H1 (cell line): ENCODE measurements at regions not wholly inside any gene's neighbourhood (a gene's known extent, or its start where the extent isn't known, plus 50 kb on each side); places are given as distances from the start of the nearest gene placed in this dataset.
A peak's percentile ranks its signal among the peaks of the same experiment; 100 is the strongest.

Experiments
- CTCF ChIA-PET: fragments of 300-600 bp; sonication (Branson Sonifier 250); formaldehyde crosslinking; loops from one replicate; lab custom pipeline; 2021; ENCODE audit not compliant: partially characterized antibody; lab: Charles Lee
- POLR2A ChIA-PET: fragments of 300-600 bp; sonication (Branson Sonifier 250); formaldehyde crosslinking; loops from one replicate; lab custom pipeline; 2021; ENCODE audit warnings: inconsistent platforms; ENCODE audit not compliant: partially characterized antibody; lab: Charles Lee
- DNase-seq, 2 experiments: peaks; one replicate each; pipeline versions ENCODE4 v3.0.0 to v3.0.0-alpha.2; 2010 to 2022; ENCODE audit warnings: low spot score in 2 of 2, low read depth in 1 of 2, mixed read lengths in 1 of 2
- FAIRE-seq: peaks from 2 replicates; lab custom pipeline; 2011; peaks lifted over from hg19 to GRCh38; lab: Jason Lieb, UNC
- H2AFZ ChIP-seq: 2 replicates; pipeline ENCODE4 v1.8.1; 2012; ENCODE audit warnings: low read length, inconsistent platforms
- H2AK5ac ChIP-seq: 2 replicates; pipeline ENCODE4 v1.6.1; 2013; ENCODE audit warnings: low read depth, low read length
- H2BK120ac ChIP-seq: replicated peaks from 2 replicates; pipeline ENCODE3; 2013; ENCODE audit warnings: low read depth, low read length, inconsistent platforms
- H2BK12ac ChIP-seq: 2 replicates; pipeline ENCODE4 v1.6.1; 2013; ENCODE audit warnings: low read depth, low read length
- H2BK15ac ChIP-seq: 2 replicates; pipeline ENCODE4 v1.6.1; 2013; ENCODE audit warnings: low read length
- H2BK20ac ChIP-seq: 2 replicates; pipeline ENCODE4 v1.6.1; 2013; ENCODE audit warnings: low read length
- H2BK5ac ChIP-seq: 2 replicates; pipeline ENCODE4 v1.6.1; 2013; ENCODE audit warnings: low read depth, low read length
- H3K14ac ChIP-seq: 2 replicates; pipeline ENCODE4 v1.6.1; 2013; ENCODE audit warnings: inconsistent platforms; ENCODE audit not compliant: insufficient read length
- H3K18ac ChIP-seq: 2 replicates; pipeline ENCODE4 v1.6.1; 2013; ENCODE audit warnings: low read length; ENCODE audit errors: extremely low read depth
- H3K23ac ChIP-seq: 2 replicates; pipeline ENCODE4 v1.6.1; 2013; ENCODE audit warnings: inconsistent platforms; ENCODE audit not compliant: insufficient read length
- H3K23me2 ChIP-seq: 2 replicates; pipeline ENCODE4 v1.6.1; 2013; ENCODE audit warnings: low read depth, low read length
- H3K27ac ChIP-seq: 2 replicates; pipeline ENCODE4 v1.6.1; 2011; ENCODE audit warnings: low read depth, low read length, inconsistent platforms
- H3K27me3 ChIP-seq, 4 experiments: replicated peaks in 1 of 4; 1 replicate in 1 of 4; 2 replicates in 3 of 4; pipeline versions ENCODE4 v1.6.1 to v1.8.1; 2011 to 2013; ENCODE audit warnings: low read length in 3 of 4, mild to moderate bottlenecking in 3 of 4, inconsistent platforms in 2 of 4, mixed read lengths in 2 of 4, moderate library complexity in 1 of 4; ENCODE audit not compliant: control insufficient read depth in 3 of 4, insufficient read depth in 3 of 4; ENCODE audit errors: extremely low read depth in 1 of 4
- H3K36me3 ChIP-seq, 4 experiments: 2 replicates each; pipeline versions ENCODE4 v1.6.1 to v1.8.1; 2011 to 2013; ENCODE audit warnings: mild to moderate bottlenecking in 4 of 4, low read length in 3 of 4, moderate library complexity in 2 of 4, control low read depth in 1 of 4, inconsistent platforms in 1 of 4; ENCODE audit not compliant: insufficient read depth in 4 of 4, control insufficient read depth in 2 of 4
- H3K4ac ChIP-seq: replicated peaks from 2 replicates; pipeline ENCODE3; 2013; ENCODE audit warnings: low read length, low read depth, mixed read lengths, inconsistent platforms; ENCODE audit not compliant: insufficient read length
- H3K4me1 ChIP-seq, 4 experiments: replicated peaks in 1 of 4; 1 replicate in 1 of 4; 2 replicates in 3 of 4; pipeline versions ENCODE4 v1.6.1 to v1.8.1; 2011 to 2013; ENCODE audit warnings: low read length in 3 of 4, inconsistent platforms in 2 of 4, mixed read lengths in 1 of 4; ENCODE audit not compliant: insufficient read depth in 4 of 4, control insufficient read depth in 3 of 4
- H3K4me2 ChIP-seq, 2 experiments: 2 replicates each; pipeline versions ENCODE4 v1.6.1 to v1.8.1; 2011 to 2013; ENCODE audit warnings: low read depth in 2 of 2, low read length in 2 of 2, control low read depth in 1 of 2, inconsistent platforms in 1 of 2, mild to moderate bottlenecking in 1 of 2; ENCODE audit not compliant: insufficient read depth in 1 of 2
- H3K4me3 ChIP-seq, 4 experiments: fragments of 200-600, 300-600 bp in 1 of 4; sonication (generic), shearing (Covaris generic), sonication (Bioruptor Twin) in 1 of 4; 2 replicates each; pipeline versions ENCODE4 v1.5.1 to v1.8.1; 2011 to 2016; ENCODE audit warnings: low read length in 4 of 4, low read depth in 3 of 4, control low read depth in 2 of 4, inconsistent platforms in 2 of 4, mild to moderate bottlenecking in 2 of 4, mixed read lengths in 1 of 4, moderate library complexity in 1 of 4; ENCODE audit not compliant: insufficient read depth in 2 of 4; ENCODE audit errors: extremely low read depth in 1 of 4
- H3K56ac ChIP-seq: replicated peaks from 2 replicates; pipeline ENCODE3; 2013; ENCODE audit warnings: low read depth, mild to moderate bottlenecking, mixed read lengths, low read length, inconsistent platforms; ENCODE audit not compliant: insufficient read length
- H3K79me1 ChIP-seq: 2 replicates; pipeline ENCODE4 v1.6.1; 2013; ENCODE audit warnings: low read depth, low read length, control low read depth
- H3K79me2 ChIP-seq, 2 experiments: 2 replicates each; pipeline versions ENCODE4 v1.6.1 to v1.8.1; 2012 to 2013; ENCODE audit warnings: low read length in 2 of 2, mild to moderate bottlenecking in 2 of 2, inconsistent platforms in 1 of 2; ENCODE audit not compliant: insufficient read depth in 2 of 2, control insufficient read depth in 1 of 2
- H3K9ac ChIP-seq, 4 experiments: replicated peaks in 1 of 4; 1 replicate in 1 of 4; 2 replicates in 3 of 4; pipeline versions ENCODE4 v1.6.1 to v1.8.1; 2011 to 2013; ENCODE audit warnings: low read depth in 3 of 4, low read length in 3 of 4, control low read depth in 2 of 4, mild to moderate bottlenecking in 2 of 4, moderate library complexity in 2 of 4, inconsistent platforms in 1 of 4; ENCODE audit errors: extremely low read depth in 1 of 4
- H3K9me3 ChIP-seq, 2 experiments: 2 replicates each; pipeline versions ENCODE4 v1.6.1 to v1.8.1; 2012 to 2013; ENCODE audit warnings: mild to moderate bottlenecking in 2 of 2, moderate library complexity in 2 of 2, control low read depth in 1 of 2, inconsistent platforms in 1 of 2, low read depth in 1 of 2, low read length in 1 of 2, mixed read lengths in 1 of 2; ENCODE audit not compliant: insufficient read depth in 2 of 2
- H4K20me1 ChIP-seq, 2 experiments: replicated peaks in 1 of 2; 2 replicates each; pipeline versions ENCODE3 to v1.8.1; 2011 to 2013; ENCODE audit warnings: inconsistent platforms in 2 of 2, low read length in 2 of 2, mild to moderate bottlenecking in 1 of 2; ENCODE audit not compliant: insufficient read depth in 2 of 2, control insufficient read depth in 1 of 2
- H4K5ac ChIP-seq: 2 replicates; pipeline ENCODE4 v1.6.1; 2013; ENCODE audit warnings: low read length, low read depth, mixed read lengths, inconsistent platforms; ENCODE audit not compliant: insufficient read length
- H4K8ac ChIP-seq: 2 replicates; pipeline ENCODE4 v1.8.0; 2013; ENCODE audit warnings: mild to moderate bottlenecking, moderate library complexity, low read length, inconsistent platforms; ENCODE audit not compliant: insufficient read depth; ENCODE audit errors: extremely low read depth
- H4K91ac ChIP-seq: replicated peaks from 2 replicates; pipeline ENCODE3; 2013; ENCODE audit warnings: low read length, mixed read lengths, inconsistent platforms; ENCODE audit not compliant: insufficient read length
- ATF2 ChIP-seq: IDR thresholded peaks from 2 replicates; pipeline ENCODE4 v1.6.1; 2012; ENCODE audit warnings: low read length, inconsistent platforms
- CEBPB ChIP-seq: IDR thresholded peaks from 2 replicates; pipeline ENCODE4 v1.6.1; 2012; ENCODE audit warnings: low read depth, low read length
- CTBP2 ChIP-seq: IDR thresholded peaks from 2 replicates; pipeline ENCODE4 v1.7.0; 2011; ENCODE audit warnings: borderline replicate concordance, mild to moderate bottlenecking, moderate library complexity, mixed read lengths, low read length; ENCODE audit not compliant: insufficient read depth, insufficient read length
- GABPA ChIP-seq: IDR thresholded peaks from 2 replicates; pipeline ENCODE4 v1.6.1; 2011; ENCODE audit warnings: mild to moderate bottlenecking, low read length, moderate library complexity, borderline replicate concordance; ENCODE audit not compliant: insufficient read depth
- HDAC2 ChIP-seq, 2 experiments: fragments of 300-600 bp in 1 of 2; sonication (generic) in 1 of 2; IDR thresholded peaks; 2 replicates each; pipeline ENCODE4 v1.6.1; 2011 to 2012; ENCODE audit warnings: low read depth in 2 of 2, low read length in 2 of 2, mild to moderate bottlenecking in 2 of 2, moderate library complexity in 2 of 2, borderline replicate concordance in 1 of 2, inconsistent platforms in 1 of 2
- KDM4A ChIP-seq: IDR thresholded peaks from one replicate; pipeline ENCODE4 v1.7.1; 2012; ENCODE audit warnings: low read depth, mild to moderate bottlenecking, moderate library complexity, low read length, inconsistent platforms; ENCODE audit not compliant: severe bottlenecking
- RFX5 ChIP-seq: IDR thresholded peaks from 2 replicates; pipeline ENCODE4 v1.6.1; 2011; ENCODE audit warnings: low read depth, low read length, improper control_type of control experiment, borderline replicate concordance
- RNF2 ChIP-seq: fragments of 200-900, 300-1000 bp; sonication (generic); IDR thresholded peaks from 2 replicates; pipeline ENCODE4 v1.7.1; 2016; ENCODE audit warnings: borderline replicate concordance, low read depth, mild to moderate bottlenecking, antibody characterized with exemption, low read length; ENCODE audit not compliant: poor library complexity, severe bottlenecking; ENCODE audit errors: missing control alignments
- SIX5 ChIP-seq: IDR thresholded peaks from 2 replicates; pipeline ENCODE4 v1.6.1; 2011; ENCODE audit warnings: mild to moderate bottlenecking, low read depth, low read length
- SP1 ChIP-seq: IDR thresholded peaks from 2 replicates; pipeline ENCODE4 v1.6.1; 2011; ENCODE audit warnings: low read depth, low read length
- SP2 ChIP-seq: IDR thresholded peaks from 2 replicates; pipeline ENCODE4 v1.6.1; 2012; ENCODE audit warnings: mild to moderate bottlenecking, low read length, inconsistent platforms
- TBP ChIP-seq: IDR thresholded peaks from 2 replicates; pipeline ENCODE4 v1.6.1; 2011; ENCODE audit warnings: low read depth, low read length, improper control_type of control experiment
- YY1 ChIP-seq: IDR thresholded peaks from 2 replicates; pipeline ENCODE4 v1.6.1; 2011; ENCODE audit warnings: low read depth, mild to moderate bottlenecking, low read length
- WGBS, 2 experiments: shearing (Covaris generic) in 1 of 2; methylation state at CpG; one replicate each; pipeline versions ENCODE4 v1.1.6 to v1.1.7; 2013 to 2015; ENCODE audit warnings: low lambda C conversion rate in 2 of 2, mixed read lengths in 2 of 2, inconsistent platforms in 1 of 2, low coverage in 1 of 2, missing lambda C conversion rate in 1 of 2; ENCODE audit not compliant: insufficient replicate concordance in 2 of 2, insufficient coverage in 1 of 2, insufficient read length in 1 of 2; ENCODE audit errors: extremely low coverage in 1 of 2, missing lambda C conversion rate in 1 of 2; 5-methylcytosine and 5-hydroxymethylcytosine counted together

DNA sequence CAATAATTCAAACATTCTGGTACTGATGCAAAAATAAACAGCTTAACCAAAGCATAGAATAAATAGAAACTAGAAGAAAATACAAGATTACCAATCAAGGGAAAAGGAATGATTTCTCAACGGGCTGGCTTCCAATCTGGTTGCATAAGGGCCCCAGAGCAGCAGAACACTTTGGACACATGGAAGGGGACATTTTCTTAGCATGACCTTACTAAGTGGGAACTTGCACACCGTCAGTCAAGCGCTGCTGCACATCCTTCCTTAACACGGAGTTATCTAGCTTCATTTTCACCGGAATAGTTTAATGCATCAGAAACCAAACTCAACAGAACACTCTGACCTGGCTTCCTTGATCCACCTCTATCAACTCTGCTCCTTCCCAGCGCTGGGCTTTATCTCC, 388.5 kb downstream of the VPS13C start:
- Histone ChIP-seq H3K9me3 (no peaks in the 10 kb centered on the region), H2BK120ac (no peak overlapping the region), H3K4ac (no peak overlapping the region), H3K23me2 (peaks cover 2% of the 10 kb centered on the region), H4K8ac (no peak overlapping the region), H2BK20ac (no peak overlapping the region; the same call in 1 of the 2 replicates), H3K4me3 (no peak overlapping the region), H3K4me1 (no peaks in the 10 kb centered on the region), H2AFZ (0 out of 2 replicates have a peak overlapping the region, but pooled peaks have one; percentile 34), H3K9ac (no peak overlapping the region), H4K5ac (no peak overlapping the region), H3K18ac (no peak overlapping the region), H2BK12ac (no peak overlapping the region), H3K79me2 (no peaks in the 10 kb centered on the region), H2BK5ac (no peak overlapping the region), H3K27ac (no peak overlapping the region), H3K4me2 (no peak overlapping the region), H3K56ac (no peak overlapping the region), H3K79me1 (no peaks in the 10 kb centered on the region), H2BK15ac (no peak overlapping the region), H2AK5ac (no peak overlapping the region), H3K23ac (no peak overlapping the region), H3K27me3 (no peaks in the 10 kb centered on the region; a peak in 1 of 7 replicates), H3K14ac (no peak overlapping the region), H3K36me3 (no peaks in the 10 kb centered on the region), H4K91ac (no peak overlapping the region), H4K20me1 (no peaks in the 10 kb centered on the region)
- CTCF ChIA-PET, result no interaction called here
- DNase-seq (no peak), FAIRE-seq (no peak)
- 84% methylated on average over 6 of the region's 6 CpGs; no CpG with 5 or more reads in 1 of the 2 experiments for WGBS, 2 experiments
- POLR2A ChIA-PET, result no interaction called here
- TF ChIP-seq SIX5, result no peak
- TF ChIP-seq RNF2, result no peak
- no peak for TF ChIP-seq SP2
- no peak for TF ChIP-seq CTBP2
- no peak for TF ChIP-seq HDAC2 (IDR thresholded peaks at IDR 0.05; ENCODE audit: borderline replicate concordance in 1 of 2, low read depth in 2 of 2, low read length in 2 of 2)
- no peak for TF ChIP-seq RFX5
- no peak for TF ChIP-seq CEBPB
- TF ChIP-seq KDM4A, result no peak
- no peak for TF ChIP-seq SP1
- TF ChIP-seq GABPA, result no peak
- no peak for TF ChIP-seq ATF2
- no peak for TF ChIP-seq TBP
- no peak for TF ChIP-seq YY1
